A673 (cell line): ENCODE measurements at regions not wholly inside any gene's neighbourhood (a gene's known extent, or its start where the extent isn't known, plus 50 kb on each side); places are given as distances from the start of the nearest gene placed in this dataset.
A peak's percentile ranks its signal among the peaks of the same experiment; 100 is the strongest.

ENCODE experiments used
- BruUV-seq: library from RNA; stranded (reverse); fragments of 400-500 nt; replicated peaks from 2 replicates; lab custom pipeline; 2021; lab: Mats Ljungman, UMichigan
- CTCF ChIA-PET: fragments of 300-600 bp; sonication (Branson Sonifier 250); formaldehyde crosslinking; loops from one replicate; lab custom pipeline; 2022; ENCODE audit warnings: antibody characterized with exemption; lab: Charles Lee
- POLR2A ChIA-PET: fragments of 300-600 bp; sonication (Branson Sonifier 250); formaldehyde crosslinking; loops from one replicate; lab custom pipeline; 2022; ENCODE audit warnings: antibody characterized with exemption; ENCODE audit not compliant: low non-redundant PET; lab: Charles Lee
- DNase-seq: peaks from one replicate; pipeline ENCODE4 v3.0.0-alpha.2; 2015; ENCODE audit warnings: low spot score
- H3K27ac ChIP-seq: fragments of 200-600 bp; sonication (generic); 2 replicates; pipeline ENCODE4 v1.5.1; 2016; ENCODE audit warnings: mixed run types, low read depth, mild to moderate bottlenecking, mixed read lengths, antibody characterized with exemption, low read length; ENCODE audit not compliant: poor library complexity, severe bottlenecking
- H3K27me3 ChIP-seq: fragments of 200-600 bp; sonication (generic); replicated peaks from 2 replicates; pipeline ENCODE4 v1.6.1; 2017; ENCODE audit warnings: mixed run types, low read depth, mild to moderate bottlenecking, mixed read lengths, antibody characterized with exemption, low read length; ENCODE audit not compliant: insufficient read depth, poor library complexity
- H3K36me3 ChIP-seq: fragments of 200-600 bp; sonication (generic); 2 replicates; pipeline ENCODE4 v1.6.1; 2016; ENCODE audit warnings: mixed run types, mild to moderate bottlenecking, mixed read lengths, antibody characterized with exemption, low read length; ENCODE audit not compliant: insufficient read depth, poor library complexity, severe bottlenecking
- H3K4me1 ChIP-seq: fragments of 200-600 bp; sonication (generic); 2 replicates; pipeline ENCODE4 v1.6.1; 2017; ENCODE audit warnings: mixed run types, mild to moderate bottlenecking, mixed read lengths, antibody characterized with exemption, low read length; ENCODE audit not compliant: insufficient read depth, poor library complexity, severe bottlenecking
- H3K4me3 ChIP-seq: fragments of 200-600 bp; sonication (generic); 2 replicates; pipeline ENCODE4 v1.5.1; 2016; ENCODE audit warnings: low read depth, mixed run types, mild to moderate bottlenecking, mixed read lengths, low read length; ENCODE audit not compliant: poor library complexity, severe bottlenecking
- H3K9me3 ChIP-seq: fragments of 200-600 bp; sonication (generic); 2 replicates; pipeline ENCODE4 v1.6.1; 2016; ENCODE audit warnings: mixed run types, low read depth, mild to moderate bottlenecking, mixed read lengths, antibody characterized with exemption, low read length; ENCODE audit not compliant: poor library complexity, severe bottlenecking
- CTCF ChIP-seq: fragments of 300-800, 200-600 bp; sonication (generic); conservative IDR thresholded peaks from 2 replicates; pipeline ENCODE4 v1.5.1; 2017; ENCODE audit warnings: low read depth, mild to moderate bottlenecking, antibody characterized with exemption, low read length, moderate library complexity, mixed read lengths
- EZH2 ChIP-seq: fragments of 200-600 bp; sonication (generic); IDR thresholded peaks from 2 replicates; pipeline ENCODE4 v1.6.1; 2017; ENCODE audit warnings: borderline replicate concordance, low read depth, mild to moderate bottlenecking, mixed read lengths, antibody characterized with exemption, low read length; ENCODE audit not compliant: poor library complexity, severe bottlenecking
- intact Hi-C: fragments of 100-400 bp; cut with micrococcal nuclease; formaldehyde crosslinking; loops from one replicate; pipeline ENCODE4 v1.10.0; 2022; ENCODE audit not compliant: unreplicated experiment

- no peaks in the 10 kb centered on the region for H3K4me1 ChIP-seq
- H3K27ac ChIP-seq, result no peak overlapping the region
- ChIA-PET POLR2A (no interaction called here), CTCF (no interaction called here)
- no peak for DNase-seq
- intact Hi-C loops, result no loop called here
- no peak overlapping the region for H3K4me3 ChIP-seq
- no peaks in the 10 kb centered on the region for H3K36me3 ChIP-seq
- TF ChIP-seq CTCF (no peak), EZH2 (no peak)
- BruUV-seq, result no TSS peak
- no peaks in the 10 kb centered on the region for H3K27me3 ChIP-seq
- H3K9me3 ChIP-seq, result no peaks in the 10 kb centered on the region
These were observed 365.9 kb downstream of the MMUT start for GRCh38 chr6:49097116-49097515.

GRCh38 chr6:49088631-49089030 lies 374.4 kb downstream of the MMUT start:
- no peaks in the 10 kb centered on the region for H3K9me3 ChIP-seq
- DNase-seq, result no peak
- BruUV-seq, result no TSS peak
- intact Hi-C loops, result no loop called here
- CTCF ChIA-PET, result no interaction called here
- POLR2A ChIA-PET, result no interaction called here
- no peak for TF ChIP-seq CTCF
- no peak for TF ChIP-seq EZH2
- no peaks in the 10 kb centered on the region for H3K27me3 ChIP-seq
- no peaks in the 10 kb centered on the region for H3K36me3 ChIP-seq
- H3K4me1 ChIP-seq, result peaks cover 5% of the 10 kb centered on the region
- H3K27ac ChIP-seq, result no peak overlapping the region
- no peak overlapping the region for H3K4me3 ChIP-seq

GRCh38 chr6:49087369-49087768 lies 375.7 kb downstream of the MMUT start:
- Histone ChIP-seq H3K27ac (peak overlapping the region; percentile 17), H3K4me1 (peaks cover 5% of the 10 kb centered on the region), H3K4me3 (no peak overlapping the region), H3K9me3 (no peaks in the 10 kb centered on the region), H3K36me3 (no peaks in the 10 kb centered on the region), H3K27me3 (no peaks in the 10 kb centered on the region)
- intact Hi-C loops, result no loop called here
- CTCF ChIA-PET, result interaction anchor here (0.6 kb wide), 1 partner anchor 87 kb away, joined by 4 read pairs; no protein-coding TSS in a partner anchor
- POLR2A ChIA-PET, result no interaction called here
- no peak for TF ChIP-seq EZH2
- TF ChIP-seq CTCF, result no peak
- peak; percentile 57 for DNase-seq
- BruUV-seq, result no TSS peak
